ENCODE measurements at regions not wholly inside any gene's neighbourhood (a gene's known extent, or its start where the extent isn't known, plus 50 kb on each side); places are given as distances from the start of the nearest gene placed in this dataset.

DNA sequence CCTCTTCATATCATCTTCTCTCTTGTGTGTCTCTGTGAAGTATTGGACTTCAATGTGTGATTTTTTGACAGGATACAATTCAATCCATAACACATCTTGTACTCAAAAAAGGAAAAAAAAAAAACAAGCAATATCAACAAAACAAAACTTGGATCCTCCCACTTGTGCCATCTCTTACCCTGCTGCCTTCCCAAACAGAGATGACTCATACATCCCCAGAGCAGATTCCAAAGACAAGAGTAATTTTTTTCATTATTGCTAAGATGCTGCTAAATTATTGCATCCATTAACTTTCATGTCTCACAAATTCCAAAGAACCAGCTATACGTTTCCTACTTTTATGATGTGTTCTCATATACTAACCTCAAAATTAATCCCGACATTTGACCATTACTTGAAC, 479.2 kb downstream of the GBA3 start:
- TF ChIP-seq CTCF (IDR thresholded peaks at IDR 0.05; ENCODE audit: low read length), result no peak
- TF ChIP-seq EZH2 (optimal IDR thresholded peaks at IDR 0.05; ENCODE audit: low read depth, low read length), result no peak
